ENCODE measurements at regions not wholly inside any gene's neighbourhood (a gene's known extent, or its start where the extent isn't known, plus 50 kb on each side); places are given as distances from the start of the nearest gene placed in this dataset.

DNA sequence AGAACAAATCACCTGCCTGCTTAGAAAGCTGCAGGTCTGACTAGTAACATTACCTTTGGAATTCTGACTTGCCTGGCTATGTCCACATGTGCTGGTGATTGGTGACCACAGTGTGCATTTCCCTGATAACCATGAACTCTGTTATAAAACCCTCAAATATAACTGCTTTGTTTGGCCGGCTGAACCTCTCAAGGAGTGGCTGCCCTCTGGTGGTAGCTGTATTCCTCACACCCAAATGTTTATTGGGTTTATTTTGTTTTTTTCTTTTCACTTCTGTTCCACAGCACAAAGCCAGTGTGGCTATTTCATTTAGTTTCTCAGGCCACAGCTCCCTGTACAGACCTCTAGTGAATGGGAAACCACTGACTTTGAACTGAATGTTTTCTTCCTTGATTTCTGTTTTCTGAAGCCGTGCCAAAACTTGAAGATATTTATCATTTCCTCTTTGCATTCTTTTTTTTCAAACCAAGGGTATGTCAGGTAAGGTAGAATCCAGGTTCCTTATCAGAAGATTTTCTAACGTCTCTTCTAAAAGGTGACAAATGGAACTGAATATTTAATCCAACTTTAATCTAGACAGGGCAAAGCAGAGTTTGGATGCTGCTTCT, 549.0 kb upstream of the VRK2 start:
- DNase-seq (ENCODE audit: low spot score), result peak; percentile 24

GRCh38 chr2:57504787-57505186, 541.8 kb upstream of the VRK2 start:
- DNase-seq (ENCODE audit: low spot score), result no peak

DNA sequence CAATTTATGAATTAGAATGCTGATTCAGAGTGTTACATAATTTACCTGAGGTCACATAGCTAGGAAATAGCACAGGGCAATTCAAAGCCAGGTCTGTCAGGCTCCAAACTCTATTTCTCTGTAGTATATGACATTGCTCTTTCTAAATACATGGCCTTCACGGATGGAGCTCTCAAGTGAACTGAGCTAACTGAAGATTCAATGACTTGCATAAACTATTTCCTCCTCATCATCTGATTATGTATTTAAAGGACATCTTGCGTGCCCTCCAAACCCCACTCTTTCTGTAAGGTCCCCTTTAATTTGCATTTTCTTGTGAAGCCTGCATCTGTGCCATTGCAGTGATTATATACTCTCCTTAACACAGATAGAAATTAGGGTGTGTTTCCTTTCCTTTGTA, 537.4 kb upstream of the VRK2 start:
- no peak for DNase-seq (ENCODE audit: low spot score)

GRCh38 chr2:57510704-57511103, 535.9 kb upstream of the VRK2 start:
- DNase-seq (ENCODE audit: low spot score), result no peak

DNA sequence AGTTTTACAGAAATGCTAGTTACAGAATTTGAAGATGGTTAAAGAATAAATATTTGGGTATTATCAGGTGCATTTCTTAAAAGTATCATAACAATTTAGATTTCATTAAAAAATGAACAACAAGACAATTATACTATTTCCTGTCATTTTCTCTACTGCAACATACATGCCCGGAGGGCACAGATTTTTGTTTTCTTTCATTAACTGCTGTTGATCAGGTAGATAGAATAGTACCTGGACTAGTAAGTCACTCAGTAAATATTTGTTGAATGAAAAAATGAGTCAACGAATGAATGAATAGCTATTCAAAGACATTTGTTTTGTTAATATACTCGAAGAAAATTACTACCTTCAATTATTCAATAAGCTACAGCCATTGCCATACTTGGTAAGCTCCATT, 531.2 kb upstream of the VRK2 start:
- DNase-seq (ENCODE audit: low spot score), result no peak

DNA sequence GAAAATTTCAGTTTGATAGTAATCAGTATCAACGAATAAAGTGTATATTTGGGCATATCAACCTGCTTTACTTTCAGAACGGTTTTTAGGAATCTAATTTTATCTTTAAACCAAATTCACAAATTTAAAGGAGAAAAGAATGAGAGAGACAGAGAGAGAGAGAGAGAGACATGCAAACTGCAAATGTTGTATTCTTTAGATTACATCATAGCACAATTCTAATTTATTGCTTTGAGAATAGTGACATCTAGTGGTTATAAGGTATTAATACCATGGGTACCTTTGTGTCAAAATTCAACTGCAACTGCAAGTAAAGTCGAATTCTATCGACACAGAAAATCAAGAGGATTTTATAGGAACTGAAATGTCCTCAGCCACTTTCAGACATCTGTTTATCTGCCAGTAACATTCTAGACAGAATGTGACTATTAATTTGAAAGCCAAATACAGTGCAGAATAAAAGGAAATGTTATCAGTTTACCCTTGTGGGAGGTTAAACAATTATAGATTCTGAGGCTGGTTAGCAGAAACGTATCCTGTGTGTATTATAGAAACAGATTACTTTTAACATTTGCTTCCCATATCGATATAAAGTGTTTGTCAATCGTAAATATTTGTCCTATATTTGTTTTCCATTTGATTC, 529.8 kb upstream of the VRK2 start:
- DNase-seq (ENCODE audit: low spot score), result peak; percentile 29

GRCh38 chr2:57523304-57523703, 523.3 kb upstream of the VRK2 start:
- no peak for DNase-seq (ENCODE audit: low spot score)

DNA sequence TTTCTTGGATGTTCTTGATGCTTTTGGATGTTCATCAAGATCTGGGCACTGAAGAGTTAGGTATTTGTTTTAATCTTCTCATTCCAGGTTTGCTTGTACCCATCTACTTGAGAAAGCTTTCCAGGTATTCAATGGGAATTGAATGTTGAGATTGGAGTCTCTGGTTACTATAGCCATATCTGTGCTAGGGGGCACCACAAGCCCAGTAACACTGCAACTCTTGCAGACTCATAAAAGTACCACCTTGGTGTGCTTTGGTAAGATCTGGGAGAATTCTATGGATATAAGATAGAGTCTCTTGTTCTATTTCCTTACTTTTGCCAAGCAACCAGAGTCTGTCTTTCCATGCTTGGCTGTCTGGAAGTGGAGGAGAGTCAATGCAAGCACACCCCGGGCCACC, 518.9 kb upstream of the VRK2 start:
- no peak for DNase-seq (ENCODE audit: low spot score)

- no peak for DNase-seq (ENCODE audit: low spot score)
Measured at GRCh38 chr2:57528499-57528898, 518.1 kb upstream of the VRK2 start.

DNA sequence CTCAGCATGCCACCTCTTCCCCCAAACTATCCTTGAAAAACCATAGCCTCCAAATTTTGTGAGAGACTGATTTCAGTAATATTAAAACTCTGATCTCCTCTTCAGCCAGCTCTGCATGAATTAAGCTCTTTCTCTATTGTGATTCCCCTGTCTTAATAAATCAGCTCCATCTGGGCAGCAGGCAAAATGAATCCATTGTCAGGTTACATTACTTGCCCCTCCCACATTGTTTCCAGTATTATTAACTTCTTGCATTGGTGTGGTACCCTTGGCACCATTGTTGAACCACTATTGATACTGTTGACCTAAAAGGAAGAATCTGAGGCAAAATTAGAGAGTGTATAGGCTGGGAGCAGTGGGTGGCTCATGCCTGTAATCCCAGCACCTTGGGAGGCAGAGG, 512.2 kb upstream of the VRK2 start:
- no peak for DNase-seq (ENCODE audit: low spot score)

- no peak for DNase-seq (ENCODE audit: low spot score)
Measured at GRCh38 chr2:57536535-57537231, 509.9 kb upstream of the VRK2 start.

DNA sequence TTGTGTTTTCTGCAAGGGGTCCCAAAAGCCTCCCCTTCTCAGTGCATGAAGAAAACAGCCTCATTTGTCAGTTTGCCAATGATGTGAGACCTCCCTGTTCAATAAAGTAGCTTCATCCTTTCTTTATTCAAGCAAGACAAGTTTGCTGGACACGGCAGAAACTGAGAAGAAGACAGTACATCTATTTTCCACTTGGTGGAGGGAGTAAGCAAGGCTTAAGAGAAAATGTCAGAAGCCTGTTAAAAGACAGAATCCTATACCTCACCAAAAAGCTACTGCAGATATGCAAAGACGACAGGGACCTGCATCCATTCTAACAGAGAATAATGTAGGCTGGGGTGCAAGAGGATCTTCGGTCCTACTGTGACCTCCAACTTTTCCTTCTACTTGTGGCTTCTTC, 506.8 kb upstream of the VRK2 start:
- no peak for DNase-seq (ENCODE audit: low spot score)

GRCh38 chr2:57542081-57542480, 504.5 kb upstream of the VRK2 start:
- DNase-seq (ENCODE audit: low spot score), result no peak

GRCh38 chr2:57543211-57543610, 503.4 kb upstream of the VRK2 start:
- DNase-seq (ENCODE audit: low spot score), result no peak

- no peak for DNase-seq (ENCODE audit: low spot score)
Measured at GRCh38 chr2:57544624-57545023, 502.0 kb upstream of the VRK2 start.

DNA sequence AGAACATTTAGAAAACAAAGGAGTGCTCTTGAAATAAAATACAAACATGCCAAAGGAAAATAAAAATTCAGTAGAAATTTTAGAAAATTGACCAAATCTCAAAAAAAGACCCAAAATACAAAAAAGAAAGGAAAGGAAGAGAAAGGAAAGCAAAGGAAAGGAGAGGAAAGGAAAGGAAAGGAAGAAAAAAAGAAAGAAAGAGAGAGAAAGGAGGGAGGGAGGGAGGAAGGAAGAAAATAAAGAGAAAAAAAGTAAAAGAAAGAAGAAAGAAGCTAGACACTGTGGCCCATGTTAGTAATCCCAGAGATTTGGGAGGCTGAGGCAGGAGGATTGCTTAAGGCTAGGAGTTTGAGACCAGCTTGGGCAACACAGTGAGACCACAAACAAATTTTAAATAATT, 500.1 kb upstream of the VRK2 start:
- no peak for DNase-seq (ENCODE audit: low spot score)

- no peak for DNase-seq (ENCODE audit: low spot score)
Measured at GRCh38 chr2:57549642-57550102, 496.9 kb upstream of the VRK2 start.

DNA sequence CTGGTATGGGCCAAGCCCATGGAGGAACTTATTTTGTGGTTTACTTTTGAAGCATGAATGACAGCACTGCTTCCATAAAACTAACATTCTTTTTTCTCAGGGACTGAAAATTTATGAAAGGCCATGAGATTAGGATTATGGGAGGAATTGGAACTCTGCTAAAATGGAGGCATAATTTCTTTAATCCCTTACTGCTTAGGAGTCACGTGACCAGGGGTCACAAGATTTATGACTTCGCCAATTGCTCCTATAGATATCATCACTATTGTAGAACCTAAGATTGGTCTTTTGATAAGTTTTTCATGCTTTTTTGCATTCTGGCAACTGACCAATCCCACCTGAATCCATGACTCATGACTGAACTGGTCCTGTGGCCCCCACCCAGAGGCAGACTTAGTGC, 495.7 kb upstream of the VRK2 start:
- no peak for DNase-seq (ENCODE audit: low spot score)

DNA sequence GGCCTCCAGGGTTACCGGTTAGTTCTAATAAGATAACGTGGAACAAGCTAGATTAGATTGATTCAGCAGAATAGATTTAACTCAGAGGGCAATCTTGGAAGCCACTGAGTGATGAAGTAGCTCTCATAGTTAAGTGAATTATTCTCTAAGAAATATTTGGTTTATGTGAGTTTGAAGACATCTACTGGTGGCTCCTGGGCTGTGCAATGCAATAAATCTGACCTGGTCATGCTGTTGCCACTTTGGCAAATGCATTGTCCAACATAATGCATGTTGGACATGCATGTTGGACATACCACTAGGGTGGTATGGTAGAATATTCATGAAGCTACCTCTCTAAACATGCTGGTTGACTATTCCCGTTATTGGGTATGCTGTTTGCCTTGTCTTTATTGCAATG, 493.7 kb upstream of the VRK2 start:
- DNase-seq (ENCODE audit: low spot score), result no peak

GRCh38 chr2:57554348-57554747, 492.3 kb upstream of the VRK2 start:
- DNase-seq (ENCODE audit: low spot score), result no peak

DNA sequence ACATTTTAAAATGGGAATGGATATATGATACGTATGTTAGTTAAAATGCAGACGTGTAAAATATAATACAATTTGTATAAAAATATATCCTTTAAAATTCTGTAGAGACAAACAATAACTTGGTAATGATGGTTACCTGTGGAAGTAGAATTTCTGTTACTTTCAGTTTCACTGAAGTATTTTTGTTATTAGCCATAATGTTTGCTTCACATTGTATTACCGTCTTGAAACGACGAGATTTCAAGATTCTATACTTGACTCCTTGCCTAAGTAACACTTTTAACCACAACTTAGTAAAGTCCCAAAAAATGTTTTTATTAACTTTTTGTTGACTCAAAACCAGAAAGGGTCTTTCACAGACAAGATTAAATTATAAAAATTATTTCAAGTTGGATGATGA, 488.3 kb upstream of the VRK2 start:
- DNase-seq (ENCODE audit: low spot score), result no peak

DNA sequence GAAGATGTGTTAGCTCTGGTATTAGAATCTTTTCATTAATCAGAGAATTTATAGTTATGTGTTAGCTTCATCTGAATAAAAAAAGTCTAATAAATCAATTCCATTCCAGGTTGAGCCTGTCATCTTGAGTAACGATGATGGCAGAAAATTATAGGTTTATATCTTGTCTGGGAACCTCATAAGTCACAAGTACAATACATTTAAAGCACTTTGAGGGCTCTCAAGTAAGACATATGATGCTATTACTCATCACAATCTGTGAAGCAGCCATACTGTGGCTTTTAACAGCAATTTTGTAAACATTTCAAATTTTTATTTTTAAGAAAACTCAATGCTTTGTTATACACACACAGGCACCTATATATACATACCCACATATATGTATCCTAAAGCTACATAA, 484.1 kb upstream of the VRK2 start:
- DNase-seq (ENCODE audit: low spot score), result no peak

DNA sequence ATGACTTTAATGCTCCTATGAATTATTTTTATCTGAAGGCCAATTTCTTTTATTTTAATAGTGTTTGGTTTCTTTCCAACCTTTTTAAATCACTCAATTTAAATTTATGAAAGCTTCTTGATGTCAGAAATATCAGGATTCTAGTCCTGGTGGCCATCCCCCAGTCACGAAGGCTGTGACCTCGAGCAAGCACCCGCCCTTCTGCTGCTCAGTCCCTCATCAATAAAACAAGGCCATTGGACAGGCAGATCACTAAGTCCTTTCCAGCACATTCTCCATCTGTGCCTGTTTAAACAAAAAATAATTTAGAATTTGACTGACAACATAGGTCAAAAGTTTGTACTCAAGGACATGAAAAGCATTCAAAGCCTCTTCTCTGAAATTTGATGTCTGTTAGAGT, 483.6 kb upstream of the VRK2 start:
- DNase-seq (ENCODE audit: low spot score), result no peak
